Ovary (tissue), 7 donors: ENCODE measurements at regions not wholly inside any gene's neighbourhood (a gene's known extent, or its start where the extent isn't known, plus 50 kb on each side); places are given as distances from the start of the nearest gene placed in this dataset.

Experiments
- DNase-seq, 5 donors: peaks; one replicate each; pipeline ENCODE4 v3.0.0-alpha.2; 2019 to 2020
- H3K27ac ChIP-seq, 2 donors: fragments of 200-600 bp; one replicate each; pipeline versions ENCODE4 v1.5.1 to v1.8.0; 2019 to 2022
- H3K27me3 ChIP-seq: fragments of 200-600 bp; one replicate; pipeline ENCODE4 v1.8.0; 2022
- H3K36me3 ChIP-seq: fragments of 200-600 bp; sonication (generic); one replicate; pipeline ENCODE4 v1.5.1; 2019
- H3K4me1 ChIP-seq: one replicate; pipeline ENCODE4 v1.8.1; 2013; ENCODE audit warnings: mild to moderate bottlenecking, moderate library complexity; ENCODE audit not compliant: insufficient read depth
- H3K4me3 ChIP-seq: fragments of 200-600 bp; sonication (generic); one replicate; pipeline ENCODE4 v1.5.1; 2017
- H3K9me3 ChIP-seq, 2 donors: fragments of 200-600 bp in 1 of 2; sonication (generic) in 1 of 2; one replicate each; pipeline versions ENCODE4 v1.5.1 to v1.8.1; 2013 to 2019; ENCODE audit warnings: mild to moderate bottlenecking in 1 of 2, moderate library complexity in 1 of 2
- CTCF ChIP-seq, 3 donors: fragments of 450-650 bp in 2 of 3; fragments of 200-600 bp in 1 of 3; IDR thresholded peaks; one replicate each; pipeline versions ENCODE4 v1.5.1 to v1.8.0; 2016 to 2022; ENCODE audit warnings: antibody characterized with exemption in 3 of 3, mild to moderate bottlenecking in 1 of 3
- EP300 ChIP-seq: sonication (generic); formaldehyde crosslinking; IDR thresholded peaks from one replicate; pipeline ENCODE4 v1.6.1; 2017; ENCODE audit warnings: antibody characterized with exemption
- POLR2A ChIP-seq: fragments of 450-650 bp; IDR thresholded peaks from one replicate; pipeline ENCODE4 v1.6.1; 2017; ENCODE audit warnings: antibody characterized with exemption, mild to moderate bottlenecking, moderate library complexity
- WGBS, 3 donors: extraction: QIAGEN DNeasy Blood & Tissue Kit in 1 of 3; methylation state at CpG; one replicate each; pipeline versions ENCODE4 v1.1.5 to v1.1.7; 2013 to 2017; 5-methylcytosine and 5-hydroxymethylcytosine counted together
- intact Hi-C, 4 donors: fragments of 100-400 bp; cut with DNase I; formaldehyde crosslinking; loops; one replicate each; pipeline versions ENCODE4 v1.11.0 to v1.15.1; 2022 to 2023
- donor health status: DM: no; HTN: no; CAD: no; lungs with moderate emphysema.
- donor health status: DM: no; HTN: no; CAD: no.
- donor health status: Bipolar disorder and iron deficiency.
- donor health status: DM: no; HTN: no; CAD: no.
- donor health status: DM: yes; HTN: yes; CAD: no.

DNA sequence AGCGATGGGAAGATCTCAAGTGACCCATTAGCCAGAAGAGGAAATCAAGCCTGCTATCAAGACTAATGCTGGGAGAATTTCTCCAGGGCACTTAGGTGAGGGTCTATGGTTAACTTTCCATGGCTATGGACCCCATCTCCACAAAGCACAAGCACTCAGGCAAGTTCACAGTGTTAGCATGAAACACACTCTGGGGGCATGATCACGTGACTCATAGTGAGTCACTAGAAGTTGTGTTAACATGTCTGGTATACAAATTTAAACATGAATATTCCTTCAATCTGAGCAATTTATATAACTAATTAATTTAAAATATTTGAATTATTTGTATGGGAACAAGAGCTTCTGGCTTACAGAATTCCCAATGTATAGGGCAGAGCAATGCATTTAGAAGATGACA, 131.8 kb downstream of the FAM204A start:
- H3K9me3 ChIP-seq = no peaks in the 10 kb centered on the region
- 88 to 94% (median 90%) methylated on average over 2 of the region's 2 CpGs for WGBS, 3 donors
- no peak for TF ChIP-seq CTCF (IDR thresholded peaks at IDR 0.05)
- DNase-seq = no peak
- H3K36me3 ChIP-seq = no peaks in the 10 kb centered on the region
- H3K27me3 ChIP-seq = no peaks in the 10 kb centered on the region
- no peak overlapping the region for H3K4me3 ChIP-seq
- H3K4me1 ChIP-seq = no peaks in the 10 kb centered on the region
- intact Hi-C loops = no loop called here
- H3K27ac ChIP-seq = no peak overlapping the region

DNA sequence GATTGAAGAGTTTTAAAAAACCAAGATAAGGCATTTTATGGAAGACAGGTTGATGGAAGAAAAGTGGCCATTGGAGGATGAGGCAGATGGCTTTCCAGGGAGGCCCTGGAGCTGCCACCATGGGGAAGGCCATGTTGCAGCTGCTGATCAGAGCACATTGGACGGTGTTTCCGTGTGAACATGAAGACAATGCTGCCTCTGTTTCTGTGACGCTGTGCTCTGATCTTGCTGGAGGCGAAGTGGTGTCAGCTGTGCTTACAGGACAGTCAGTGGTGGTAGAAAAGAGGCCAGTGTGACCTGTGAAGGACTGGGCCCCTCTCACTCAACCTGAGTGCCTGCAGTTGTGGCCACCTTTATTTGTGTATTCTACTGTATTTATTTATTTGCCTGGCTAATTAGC, 132.9 kb downstream of the FAM204A start:
- 91 to 97% (median 92%) methylated on average over 4 of the region's 4 CpGs for WGBS, 3 donors
- no peak for DNase-seq
- intact Hi-C loops = no loop called here
- H3K9me3 ChIP-seq = no peaks in the 10 kb centered on the region
- no peak overlapping the region for H3K4me3 ChIP-seq
- H3K4me1 ChIP-seq = no peaks in the 10 kb centered on the region
- TF ChIP-seq CTCF (IDR thresholded peaks at IDR 0.05) (no peak), EP300 (no peak), POLR2A (no peak)
- no peak overlapping the region for H3K27ac ChIP-seq
- H3K27me3 ChIP-seq = no peaks in the 10 kb centered on the region
- no peaks in the 10 kb centered on the region for H3K36me3 ChIP-seq

DNA sequence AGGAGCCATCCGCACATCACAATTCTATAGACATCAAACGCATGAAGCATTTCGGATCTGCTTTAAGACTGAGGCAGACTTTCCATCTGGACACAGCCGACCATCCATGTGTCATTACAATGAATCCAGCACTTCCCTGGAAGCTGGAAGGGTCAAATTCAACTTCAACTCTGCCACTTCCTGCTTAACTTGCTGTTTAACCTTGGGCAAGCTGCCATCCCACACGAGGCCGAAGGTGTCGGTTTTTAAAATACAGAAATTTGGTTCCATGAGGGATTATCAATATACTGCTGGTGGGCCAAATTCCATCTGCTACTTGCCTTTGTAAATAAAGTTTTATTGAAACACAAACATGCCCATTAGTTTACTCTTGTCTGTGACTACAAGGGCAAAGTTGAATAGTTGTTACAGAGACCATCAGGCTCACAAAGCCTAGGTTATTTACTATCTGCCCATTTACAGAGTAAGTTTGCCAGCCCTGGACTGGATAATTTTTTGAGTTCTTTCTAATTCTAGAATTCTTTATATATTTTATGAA, 134.6 kb downstream of the FAM204A start:
- no peak for TF ChIP-seq EP300
- TF ChIP-seq CTCF (IDR thresholded peaks at IDR 0.05) = no peak
- no peak for TF ChIP-seq POLR2A
- intact Hi-C loops = no loop called here
- H3K27me3 ChIP-seq = no peaks in the 10 kb centered on the region
- no peak for DNase-seq
- H3K9me3 ChIP-seq = no peaks in the 10 kb centered on the region
- H3K27ac ChIP-seq = no peak overlapping the region
- H3K4me1 ChIP-seq = no peaks in the 10 kb centered on the region
- H3K4me3 ChIP-seq = no peak overlapping the region
- H3K36me3 ChIP-seq = no peaks in the 10 kb centered on the region
- WGBS, 3 donors = 50 to 71% (median 63%) methylated on average over 7 of the region's 7 CpGs

GRCh38 chr10:118204292-118204943, 137.7 kb downstream of the FAM204A start:
- no peak for TF ChIP-seq CTCF (IDR thresholded peaks at IDR 0.05)
- TF ChIP-seq POLR2A = no peak
- TF ChIP-seq EP300 = no peak
- intact Hi-C loops = no loop called here
- Histone ChIP-seq H3K36me3 (no peaks in the 10 kb centered on the region), H3K9me3 (no peaks in the 10 kb centered on the region), H3K4me3 (no peak overlapping the region), H3K27ac (no peak overlapping the region), H3K4me1 (no peaks in the 10 kb centered on the region), H3K27me3 (no peaks in the 10 kb centered on the region)
- WGBS, 3 donors = 76 to 82% (median 77%) methylated on average over 3 of the region's 3 CpGs
- DNase-seq = no peak
